Stimulated activated CD4-positive, alpha-beta T cell treated with anti-CD3 and anti-CD28 coated beads, Interleukin-4, amount 100 ng/mL, for 1 hour (primary cell): ENCODE measurements at regions not wholly inside any gene's neighbourhood (a gene's known extent, or its start where the extent isn't known, plus 50 kb on each side); places are given as distances from the start of the nearest gene placed in this dataset.

Experiments
- DNase-seq: peaks from one replicate; pipeline ENCODE4 v3.0.0-alpha.2; 2020

DNA sequence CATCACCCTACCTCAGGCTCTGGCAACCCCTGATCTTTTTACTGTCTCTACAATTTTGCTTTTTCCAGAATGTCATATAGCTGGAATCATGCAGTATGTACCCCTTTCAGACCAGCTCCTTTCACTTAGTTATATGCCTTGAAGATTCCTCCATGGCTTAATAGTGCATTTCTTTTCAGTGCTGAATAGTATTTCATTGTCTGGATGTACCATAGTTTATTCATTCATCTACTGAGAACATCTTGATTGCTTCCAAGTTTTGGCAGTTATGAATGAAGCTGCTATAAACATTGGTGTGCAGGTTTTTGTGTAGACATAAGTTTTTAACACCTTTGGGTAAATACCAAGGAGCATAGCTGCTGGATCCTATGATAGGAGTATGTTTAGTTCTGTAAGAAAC is 50.8 kb upstream of the ANP32A start:
- no peak for DNase-seq

DNA sequence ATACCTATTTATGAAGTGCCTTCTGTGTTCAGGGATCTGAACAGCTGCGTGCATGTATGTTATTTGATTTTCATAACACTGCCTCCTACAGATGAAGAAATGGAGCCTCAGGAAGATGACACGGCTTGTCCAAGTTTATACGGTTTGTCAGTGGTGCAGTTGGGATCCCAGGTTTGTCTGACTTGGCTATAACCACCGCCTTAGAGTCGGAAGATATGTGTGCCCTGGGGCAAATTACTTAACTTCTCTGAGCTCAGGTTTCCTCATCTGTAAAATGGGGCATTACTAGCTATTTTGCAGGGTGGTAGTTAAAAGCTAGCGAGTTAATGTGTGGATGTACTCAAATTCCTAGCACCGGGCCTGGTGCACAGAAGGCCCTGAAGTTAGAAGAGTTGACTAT is 54.1 kb upstream of the ANP32A start:
- no peak for DNase-seq

DNA sequence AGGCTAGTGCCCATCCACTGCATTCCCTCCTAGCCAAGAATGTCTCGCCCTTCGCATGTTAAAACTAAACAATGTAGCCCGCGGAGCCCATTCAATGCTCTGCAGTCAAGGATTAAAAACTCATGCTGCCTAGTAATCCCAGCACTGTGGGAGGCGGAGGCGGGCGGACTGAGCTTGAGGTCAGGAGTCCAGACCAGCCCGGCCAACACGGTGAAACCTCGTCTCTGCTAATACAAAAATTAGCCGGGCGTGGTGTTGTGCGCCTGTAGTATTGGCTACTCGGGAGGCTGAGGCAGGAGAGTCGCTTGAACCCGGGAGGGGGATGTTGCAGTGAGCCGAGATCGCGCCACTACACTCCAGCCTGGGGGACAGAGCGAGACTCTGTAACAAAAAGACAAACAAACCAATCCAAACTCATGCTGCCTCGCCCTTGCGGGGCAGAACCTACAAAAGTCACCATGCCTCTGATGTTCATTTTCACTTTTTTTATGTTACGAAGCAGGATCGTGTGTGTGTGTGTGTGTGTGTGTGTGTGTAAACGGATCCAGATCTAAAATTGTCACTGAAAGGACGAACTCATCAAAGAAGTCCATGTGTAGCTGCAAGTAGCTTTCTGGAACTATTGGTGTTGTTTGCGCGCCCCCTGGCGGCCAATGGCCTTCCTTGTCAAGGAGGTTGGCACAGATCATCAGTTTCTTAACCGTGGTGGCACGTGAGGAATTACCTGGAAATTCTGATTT is 54.8 kb upstream of the SPESP1 start:
- DNase-seq = peak; percentile 95

DNA sequence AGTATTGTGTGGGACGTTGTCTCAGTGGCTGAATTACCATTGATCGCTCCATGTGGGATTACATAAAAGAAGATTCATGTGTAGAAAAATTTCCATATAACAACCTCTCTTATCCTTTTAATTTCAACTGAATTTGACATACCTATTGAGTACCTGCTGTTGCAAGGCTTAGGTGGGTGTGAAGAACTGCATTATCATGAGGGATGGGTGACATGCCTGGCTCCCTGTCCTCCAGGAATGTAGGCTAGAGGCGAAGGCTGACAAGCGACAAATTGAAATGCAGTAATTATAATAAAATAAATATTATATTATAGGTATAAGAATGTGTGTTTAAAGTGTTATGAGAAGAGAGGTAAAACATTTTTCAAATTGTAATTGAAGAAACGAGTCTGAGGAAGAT is 52.7 kb upstream of the SPESP1 start:
- DNase-seq = no peak

DNA sequence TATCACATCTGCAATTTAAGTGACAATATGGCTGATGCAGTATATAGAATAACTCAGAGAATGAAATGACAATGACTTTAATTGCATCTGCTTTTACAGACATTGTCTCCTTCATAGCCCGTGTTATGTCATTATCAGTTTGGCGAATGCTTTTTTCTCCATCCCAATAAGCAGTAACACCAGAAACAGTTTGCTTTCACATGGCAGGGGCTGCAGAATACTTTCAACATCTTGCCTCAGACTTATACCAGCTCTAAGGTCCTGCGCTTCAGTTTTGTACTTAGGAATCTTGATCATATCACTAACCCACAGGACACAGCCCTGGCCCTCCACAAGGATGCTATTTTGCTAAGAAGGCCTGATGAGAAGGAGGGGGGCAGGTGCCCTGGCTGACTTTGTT is 49.9 kb upstream of the SPESP1 start:
- no peak for DNase-seq
